Activated CD8-positive, alpha-beta T cell treated with anti-CD3 and anti-CD28 coated beads for 36 hours (primary cell): ENCODE measurements at regions not wholly inside any gene's neighbourhood (a gene's known extent, or its start where the extent isn't known, plus 50 kb on each side); places are given as distances from the start of the nearest gene placed in this dataset.

Experiments
- ATAC-seq: fragments of 200-7000 bp; cut with Tn5 transposase; one replicate; pipeline ENCODE4 v1.10.0; 2021; ENCODE audit warnings: mild to moderate bottlenecking, moderate library complexity
- CTCF ChIA-PET: fragments of 350-600 bp; sonication (Branson Sonifier 250); formaldehyde crosslinking; loops from one replicate; lab custom pipeline; 2021; ENCODE audit warnings: antibody characterized with exemption; lab: Charles Lee
- POLR2A ChIA-PET: fragments of 350-600 bp; sonication (Branson Sonifier 250); formaldehyde crosslinking; loops from one replicate; lab custom pipeline; 2021; ENCODE audit warnings: antibody characterized with exemption; lab: Charles Lee
- DNase-seq: peaks from one replicate; pipeline ENCODE4 v3.0.0-alpha.2; 2020
- H3K27ac Mint-ChIP-seq: one replicate; pipeline ENCODE4 v1.8.0; 2021; ENCODE audit warnings: mild to moderate bottlenecking, mixed read lengths
- H3K27me3 Mint-ChIP-seq: one replicate; pipeline ENCODE4 v1.8.0; 2021; ENCODE audit warnings: mixed read lengths
- H3K36me3 Mint-ChIP-seq: one replicate; pipeline ENCODE4 v1.8.0; 2021; ENCODE audit warnings: low read depth, mixed read lengths
- H3K4me1 Mint-ChIP-seq: one replicate; pipeline ENCODE4 v1.8.0; 2021; ENCODE audit warnings: low read depth, mixed read lengths
- H3K4me3 Mint-ChIP-seq: one replicate; pipeline ENCODE4 v1.8.0; 2021; ENCODE audit warnings: mild to moderate bottlenecking, moderate library complexity, mixed read lengths
- H3K9me3 Mint-ChIP-seq: one replicate; pipeline ENCODE4 v1.8.0; 2021; ENCODE audit warnings: mixed read lengths
- intact Hi-C: fragments of 100-400 bp; cut with micrococcal nuclease; formaldehyde crosslinking; loops from one replicate; pipeline ENCODE4 v1.10.0; 2022
- TF ChIP-seq, protein P1 (sequence below): fragments of 200-600 bp; IDR thresholded peaks from one replicate; pipeline ENCODE4 v1.8.0; 2022; ENCODE audit warnings: antibody characterized with exemption, mild to moderate bottlenecking

DNA sequence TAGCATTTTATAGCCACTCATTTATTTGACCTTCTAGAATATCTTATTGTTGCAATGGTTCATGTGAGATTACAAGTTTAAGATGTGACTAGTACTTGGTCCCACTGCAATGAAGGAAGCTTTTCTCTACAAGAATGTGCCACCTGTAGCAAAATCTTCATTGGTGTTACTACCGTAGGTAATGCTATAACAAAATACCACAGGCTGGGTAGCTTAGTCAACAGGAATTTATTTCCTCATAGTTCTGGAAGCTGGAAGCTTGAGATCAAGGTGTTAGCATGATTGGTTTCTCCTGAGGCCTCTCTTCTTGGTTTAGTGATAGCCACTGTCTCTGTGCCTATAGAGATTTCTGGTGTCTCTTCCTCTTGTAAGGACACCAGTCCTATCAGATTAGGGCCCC is 441.0 kb downstream of the GPM6A start:
- H3K27me3 Mint-ChIP-seq, result no peaks in the 10 kb centered on the region
- no peaks in the 10 kb centered on the region for H3K36me3 Mint-ChIP-seq
- CTCF ChIA-PET, result no interaction called here
- no peaks in the 10 kb centered on the region for H3K9me3 Mint-ChIP-seq
- POLR2A ChIA-PET, result no interaction called here
- H3K4me1 Mint-ChIP-seq, result no peaks in the 10 kb centered on the region
- TF ChIP-seq, protein P1, sequence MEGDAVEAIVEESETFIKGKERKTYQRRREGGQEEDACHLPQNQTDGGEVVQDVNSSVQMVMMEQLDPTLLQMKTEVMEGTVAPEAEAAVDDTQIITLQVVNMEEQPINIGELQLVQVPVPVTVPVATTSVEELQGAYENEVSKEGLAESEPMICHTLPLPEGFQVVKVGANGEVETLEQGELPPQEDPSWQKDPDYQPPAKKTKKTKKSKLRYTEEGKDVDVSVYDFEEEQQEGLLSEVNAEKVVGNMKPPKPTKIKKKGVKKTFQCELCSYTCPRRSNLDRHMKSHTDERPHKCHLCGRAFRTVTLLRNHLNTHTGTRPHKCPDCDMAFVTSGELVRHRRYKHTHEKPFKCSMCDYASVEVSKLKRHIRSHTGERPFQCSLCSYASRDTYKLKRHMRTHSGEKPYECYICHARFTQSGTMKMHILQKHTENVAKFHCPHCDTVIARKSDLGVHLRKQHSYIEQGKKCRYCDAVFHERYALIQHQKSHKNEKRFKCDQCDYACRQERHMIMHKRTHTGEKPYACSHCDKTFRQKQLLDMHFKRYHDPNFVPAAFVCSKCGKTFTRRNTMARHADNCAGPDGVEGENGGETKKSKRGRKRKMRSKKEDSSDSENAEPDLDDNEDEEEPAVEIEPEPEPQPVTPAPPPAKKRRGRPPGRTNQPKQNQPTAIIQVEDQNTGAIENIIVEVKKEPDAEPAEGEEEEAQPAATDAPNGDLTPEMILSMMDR, result no peak
- DNase-seq, result no peak
- intact Hi-C loops, result no loop called here
- no peak overlapping the region for H3K4me3 Mint-ChIP-seq
- H3K27ac Mint-ChIP-seq, result no peak overlapping the region
- no peak for ATAC-seq

DNA sequence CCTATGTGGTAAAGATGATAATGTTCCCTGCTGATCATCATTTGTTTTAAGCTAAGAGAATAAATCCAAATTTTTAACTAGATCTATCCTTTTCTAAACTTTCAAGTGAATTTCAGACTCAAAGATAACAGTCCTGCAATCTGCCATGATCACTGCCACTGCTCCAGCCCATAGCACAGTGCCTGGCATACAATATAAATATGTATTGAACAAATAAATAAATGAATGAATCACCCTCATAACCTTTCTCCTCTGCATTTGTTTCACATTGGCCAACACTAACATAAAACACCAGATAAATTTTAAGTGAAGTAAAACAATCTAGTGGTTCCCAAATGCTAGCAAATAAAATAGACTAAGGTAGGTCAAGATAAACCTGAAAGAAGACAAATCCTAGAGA is 439.0 kb downstream of the GPM6A start:
- ATAC-seq (no peak), DNase-seq (no peak)
- TF ChIP-seq, protein P1, result no peak
- CTCF ChIA-PET, result no interaction called here
- no peak overlapping the region for H3K27ac Mint-ChIP-seq
- no peaks in the 10 kb centered on the region for H3K36me3 Mint-ChIP-seq
- H3K4me1 Mint-ChIP-seq, result no peaks in the 10 kb centered on the region
- POLR2A ChIA-PET, result no interaction called here
- H3K4me3 Mint-ChIP-seq, result no peak overlapping the region
- intact Hi-C loops, result no loop called here
- H3K27me3 Mint-ChIP-seq, result no peaks in the 10 kb centered on the region
- H3K9me3 Mint-ChIP-seq, result no peaks in the 10 kb centered on the region

DNA sequence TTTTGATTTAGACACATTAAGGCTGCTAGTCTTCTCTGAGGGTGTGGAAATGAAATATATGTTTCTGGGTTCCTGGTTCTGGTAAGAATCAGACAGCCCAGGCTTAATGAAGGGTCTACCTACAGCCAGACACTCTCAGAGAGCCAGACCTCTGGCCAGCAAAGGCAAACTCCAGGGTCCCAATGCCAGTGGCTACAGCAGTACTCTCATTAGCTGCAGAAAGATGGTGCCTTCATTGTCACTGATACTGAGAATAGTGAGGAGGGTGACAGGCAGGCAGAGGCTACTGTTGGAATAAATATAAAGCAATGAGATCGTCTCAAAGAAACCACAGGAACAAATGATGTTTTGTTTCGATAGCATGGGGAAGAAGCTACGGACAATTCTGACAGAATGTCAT is 437.6 kb downstream of the GPM6A start:
- ATAC-seq (no peak), DNase-seq (no peak)
- ChIA-PET POLR2A (no interaction called here), CTCF (no interaction called here)
- TF ChIP-seq, protein P1, result no peak
- Mint-ChIP-seq H3K4me1 (no peaks in the 10 kb centered on the region), H3K36me3 (no peaks in the 10 kb centered on the region), H3K9me3 (no peaks in the 10 kb centered on the region), H3K4me3 (no peak overlapping the region), H3K27me3 (no peaks in the 10 kb centered on the region), H3K27ac (no peak overlapping the region)
- intact Hi-C loops, result no loop called here

DNA sequence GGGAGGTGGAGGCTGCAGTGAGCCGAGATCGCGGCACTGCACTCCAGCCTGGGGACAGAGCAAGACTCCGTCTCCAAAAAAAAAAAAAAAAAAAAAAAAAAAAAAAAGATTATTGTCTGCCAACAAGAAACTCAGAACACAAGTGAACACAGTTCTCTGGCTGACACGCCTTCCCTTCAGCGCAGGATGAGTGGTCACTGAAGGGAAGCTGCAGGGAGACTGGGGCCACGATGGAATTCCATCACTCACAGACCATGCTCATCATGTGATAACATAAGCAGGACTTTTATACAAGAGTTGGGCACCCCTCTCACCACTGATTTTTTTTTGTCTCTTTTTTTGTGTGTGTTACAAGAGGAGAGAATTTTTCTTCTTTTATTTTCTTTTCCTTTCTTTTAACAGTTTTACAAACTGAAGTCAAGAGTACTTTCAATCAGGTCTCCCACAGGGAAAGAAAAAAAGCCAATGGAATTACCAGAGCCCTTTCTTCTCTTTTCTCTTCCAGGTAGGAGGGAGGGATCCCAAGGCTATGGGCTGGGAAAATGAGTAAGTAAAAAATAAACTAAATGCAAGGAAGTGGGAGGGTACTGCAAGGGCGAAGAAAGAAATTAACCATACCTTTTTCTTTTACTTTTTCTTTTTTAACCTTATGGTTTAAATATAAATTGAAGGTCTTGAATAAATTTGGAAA is 435.6 kb downstream of the GPM6A start:
- no peaks in the 10 kb centered on the region for H3K4me1 Mint-ChIP-seq
- TF ChIP-seq, protein P1, result no peak
- ChIA-PET CTCF (no interaction called here), POLR2A (no interaction called here)
- H3K27ac Mint-ChIP-seq, result no peak overlapping the region
- intact Hi-C loops, result no loop called here
- ATAC-seq, result no peak
- H3K27me3 Mint-ChIP-seq, result no peaks in the 10 kb centered on the region
- no peak for DNase-seq
- H3K4me3 Mint-ChIP-seq, result no peak overlapping the region
- peaks cover 2% of the 10 kb centered on the region for H3K9me3 Mint-ChIP-seq
- no peaks in the 10 kb centered on the region for H3K36me3 Mint-ChIP-seq

DNA sequence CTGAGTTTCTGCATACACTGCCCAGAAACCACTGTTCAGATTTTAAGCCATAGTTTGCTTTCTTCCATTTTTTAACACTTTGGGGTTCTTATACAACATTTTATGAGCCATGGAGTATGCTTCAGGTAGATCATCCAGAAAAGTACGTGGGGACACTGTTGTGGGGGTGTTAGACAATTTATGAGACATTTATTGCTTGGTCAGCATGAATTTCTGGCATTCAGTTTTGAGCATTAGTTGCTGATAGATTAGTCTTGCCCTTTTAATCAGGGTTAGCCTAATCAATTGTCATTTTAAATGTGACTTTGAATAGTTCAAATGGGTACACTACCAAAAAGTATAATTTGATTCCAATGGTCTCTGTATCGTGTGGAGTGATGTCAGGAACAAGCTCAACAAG is 434.9 kb downstream of the GPM6A start:
- intact Hi-C loops, result no loop called here
- H3K36me3 Mint-ChIP-seq, result no peaks in the 10 kb centered on the region
- TF ChIP-seq, protein P1, result no peak
- H3K9me3 Mint-ChIP-seq, result peaks cover 2% of the 10 kb centered on the region
- no peak overlapping the region for H3K4me3 Mint-ChIP-seq
- H3K4me1 Mint-ChIP-seq, result no peaks in the 10 kb centered on the region
- ChIA-PET CTCF (no interaction called here), POLR2A (no interaction called here)
- DNase-seq (no peak), ATAC-seq (no peak)
- H3K27me3 Mint-ChIP-seq, result no peaks in the 10 kb centered on the region
- no peak overlapping the region for H3K27ac Mint-ChIP-seq
